AG10803 (cell line): ENCODE measurements at regions not wholly inside any gene's neighbourhood (a gene's known extent, or its start where the extent isn't known, plus 50 kb on each side); places are given as distances from the start of the nearest gene placed in this dataset.

Experiments
- DNase-seq: peaks from one replicate; pipeline ENCODE4 v3.0.0; 2010; ENCODE audit warnings: low read depth
- H3K4me3 ChIP-seq: 2 replicates; pipeline ENCODE4 v1.5.1; 2011; ENCODE audit warnings: mild to moderate bottlenecking, low read length, control low read depth
- TF ChIP-seq, protein P1 (sequence below): conservative IDR thresholded peaks from 2 replicates; pipeline ENCODE4 v1.5.1; 2011; ENCODE audit warnings: mild to moderate bottlenecking, low read length, control low read depth, inconsistent platforms

DNA sequence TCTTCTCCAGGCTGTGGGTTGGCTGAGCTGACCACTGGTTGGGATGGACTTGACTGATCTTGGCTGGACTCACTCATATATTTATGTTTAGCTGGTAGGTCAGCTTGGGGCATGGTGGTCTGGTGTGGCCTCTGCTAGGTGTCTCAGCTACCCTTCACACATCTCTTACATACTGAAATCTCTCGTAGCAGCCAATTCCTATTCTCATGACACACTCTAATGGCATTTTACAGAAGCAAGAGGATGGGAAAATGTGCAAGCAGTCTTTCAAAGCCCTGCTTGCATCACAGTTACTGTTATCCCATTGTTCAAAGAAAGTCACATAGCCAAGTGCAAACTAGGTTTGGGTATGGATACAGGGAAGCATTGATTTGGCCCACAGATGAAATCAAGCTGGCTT, 55.5 kb upstream of the PCDH18 start:
- H3K4me3 ChIP-seq: no peak overlapping the region
- TF ChIP-seq, protein P1, sequence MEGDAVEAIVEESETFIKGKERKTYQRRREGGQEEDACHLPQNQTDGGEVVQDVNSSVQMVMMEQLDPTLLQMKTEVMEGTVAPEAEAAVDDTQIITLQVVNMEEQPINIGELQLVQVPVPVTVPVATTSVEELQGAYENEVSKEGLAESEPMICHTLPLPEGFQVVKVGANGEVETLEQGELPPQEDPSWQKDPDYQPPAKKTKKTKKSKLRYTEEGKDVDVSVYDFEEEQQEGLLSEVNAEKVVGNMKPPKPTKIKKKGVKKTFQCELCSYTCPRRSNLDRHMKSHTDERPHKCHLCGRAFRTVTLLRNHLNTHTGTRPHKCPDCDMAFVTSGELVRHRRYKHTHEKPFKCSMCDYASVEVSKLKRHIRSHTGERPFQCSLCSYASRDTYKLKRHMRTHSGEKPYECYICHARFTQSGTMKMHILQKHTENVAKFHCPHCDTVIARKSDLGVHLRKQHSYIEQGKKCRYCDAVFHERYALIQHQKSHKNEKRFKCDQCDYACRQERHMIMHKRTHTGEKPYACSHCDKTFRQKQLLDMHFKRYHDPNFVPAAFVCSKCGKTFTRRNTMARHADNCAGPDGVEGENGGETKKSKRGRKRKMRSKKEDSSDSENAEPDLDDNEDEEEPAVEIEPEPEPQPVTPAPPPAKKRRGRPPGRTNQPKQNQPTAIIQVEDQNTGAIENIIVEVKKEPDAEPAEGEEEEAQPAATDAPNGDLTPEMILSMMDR: no peak
- DNase-seq: peak; percentile 72

DNA sequence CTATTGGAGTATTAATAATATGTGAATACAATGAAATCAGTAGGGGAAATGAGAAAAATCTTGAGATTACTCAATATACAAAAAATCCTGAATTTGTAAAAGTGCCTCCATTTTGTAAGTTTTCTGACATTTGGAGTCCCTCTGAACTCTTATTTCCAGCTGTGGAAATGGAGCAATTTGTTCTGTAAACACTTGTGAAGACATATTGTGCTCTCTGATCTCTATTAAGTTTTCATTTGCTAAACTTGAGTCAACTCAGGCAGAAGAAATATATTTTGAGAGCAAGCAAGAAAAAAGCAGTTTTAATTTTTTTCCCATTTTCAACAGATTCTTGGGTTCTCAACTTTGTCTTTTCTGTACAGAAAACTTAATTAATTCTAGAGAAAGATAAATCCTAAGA, 51.4 kb upstream of the PCDH18 start:
- TF ChIP-seq, protein P1: no peak
- no peak for DNase-seq
- H3K4me3 ChIP-seq: no peak overlapping the region
